ENCODE measurements at regions not wholly inside any gene's neighbourhood (a gene's known extent, or its start where the extent isn't known, plus 50 kb on each side); places are given as distances from the start of the nearest gene placed in this dataset.

GRCh38 chr5:54676481-54677340 is 159.2 kb downstream of the SNX18 start:
- TF ChIP-seq EP300 (IDR thresholded peaks at IDR 0.05) (no peak), POLR2AphosphoS5 (IDR thresholded peaks at IDR 0.05) (no peak)

All from esophagus muscularis mucosa (tissue), 3 donors.